HG03095 (cell line): ENCODE measurements at regions not wholly inside any gene's neighbourhood (a gene's known extent, or its start where the extent isn't known, plus 50 kb on each side); places are given as distances from the start of the nearest gene placed in this dataset.

Experiments used
- ATAC-seq: cut with Tn5 transposase; IDR thresholded peaks from one replicate; pipeline ENCODE4 v1.9.1; 2021; ENCODE audit warnings: moderate library complexity; ENCODE audit not compliant: unreplicated experiment

DNA sequence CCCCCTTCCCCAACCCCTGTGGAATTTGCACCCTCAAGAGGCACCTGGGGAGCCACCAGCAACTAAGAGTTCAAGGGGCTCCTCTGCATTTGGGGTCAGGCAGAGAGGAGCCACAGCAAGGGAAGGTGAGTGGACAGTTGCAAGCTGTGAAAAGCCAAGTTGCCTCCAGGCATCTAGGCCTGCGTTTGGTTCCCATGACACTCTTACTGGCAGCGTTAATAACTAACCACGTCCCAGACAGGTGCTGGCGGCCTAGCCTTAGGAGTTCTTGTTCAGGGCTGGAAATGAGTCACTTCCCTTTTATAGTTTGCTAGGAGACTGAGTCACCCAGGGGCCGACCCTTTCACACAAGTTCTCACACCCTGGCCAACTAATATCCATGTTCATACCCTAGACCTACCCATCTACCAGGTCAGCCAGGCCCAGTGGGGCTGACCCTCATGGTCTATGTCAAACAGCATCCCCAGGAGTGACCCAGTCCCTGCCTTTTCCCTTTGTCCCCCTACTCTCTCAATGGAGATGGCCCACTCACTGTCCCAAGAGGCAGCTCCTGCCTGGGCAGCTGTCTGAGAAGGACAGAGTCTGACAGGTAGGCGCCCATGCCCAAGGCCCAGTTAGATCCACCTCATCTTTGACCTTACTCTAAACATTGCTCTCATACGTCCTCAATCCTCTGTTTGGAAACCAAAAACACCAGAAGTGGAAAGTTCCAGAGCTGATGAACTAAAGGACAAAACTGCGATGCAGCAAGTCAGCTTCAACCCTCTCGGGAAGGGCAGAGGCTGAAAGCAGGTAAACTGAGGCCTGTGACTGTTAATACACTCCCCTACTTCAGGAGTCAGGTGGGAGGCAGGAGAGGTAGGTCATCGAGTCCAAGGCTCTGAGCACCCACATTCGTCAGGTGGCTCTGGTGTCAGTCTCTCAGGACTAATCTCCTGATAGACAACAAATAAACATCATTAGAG lies 300.6 kb downstream of the SOX9 start:
- ATAC-seq: peak; percentile 44

DNA sequence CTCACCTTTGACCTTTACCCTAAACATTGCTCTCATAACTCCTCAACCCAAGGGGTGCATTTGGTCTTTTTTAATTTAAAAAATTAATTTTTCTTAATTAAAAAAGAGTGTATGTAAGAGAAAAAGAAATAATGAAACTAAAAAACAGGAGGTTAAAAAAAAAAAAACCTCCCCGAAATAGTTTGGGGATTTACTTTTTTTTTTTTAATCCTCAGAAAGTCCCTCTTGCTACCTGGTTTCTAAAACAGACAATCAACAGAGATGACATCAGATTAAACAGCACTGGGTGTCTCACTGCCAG lies 301.3 kb downstream of the SOX9 start:
- ATAC-seq: no peak

DNA sequence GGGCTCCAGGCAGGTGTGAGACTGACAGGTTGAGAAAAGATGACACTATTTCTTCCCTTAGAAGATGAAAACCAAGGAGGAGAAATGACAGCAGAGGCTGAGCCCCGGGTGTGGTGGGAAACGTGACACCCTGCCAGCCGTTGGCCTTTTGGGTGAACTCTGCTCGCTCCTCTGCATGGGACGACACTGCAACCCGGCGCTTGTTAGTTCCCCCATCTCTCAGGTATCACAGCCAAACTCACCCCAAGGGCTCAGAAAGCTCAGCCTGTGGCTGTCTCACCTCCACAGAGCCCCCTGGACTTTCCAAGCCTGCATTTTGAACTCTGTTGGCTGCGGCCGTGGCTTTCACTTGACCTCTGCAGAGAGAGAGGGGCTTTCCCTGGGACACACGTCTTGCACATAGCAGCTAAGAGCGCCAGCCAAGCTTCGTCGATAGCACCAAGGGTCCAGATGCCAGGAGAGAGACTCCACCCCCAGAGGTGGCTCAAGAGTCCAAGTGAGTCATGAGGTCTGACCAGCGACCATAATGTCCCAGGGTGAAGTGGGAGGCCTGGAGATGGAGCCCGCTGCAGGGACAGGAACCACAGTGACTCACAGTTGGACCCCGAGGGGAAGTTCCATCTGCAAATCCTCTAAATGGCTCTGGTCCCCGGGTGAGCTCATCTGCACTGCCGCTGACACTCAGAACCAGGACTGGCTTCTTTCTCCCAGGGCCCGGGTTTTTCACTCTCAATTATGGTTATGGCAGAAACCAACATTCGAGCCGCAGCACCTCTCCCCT lies 301.9 kb downstream of the SOX9 start:
- peak; percentile 39 for ATAC-seq

DNA sequence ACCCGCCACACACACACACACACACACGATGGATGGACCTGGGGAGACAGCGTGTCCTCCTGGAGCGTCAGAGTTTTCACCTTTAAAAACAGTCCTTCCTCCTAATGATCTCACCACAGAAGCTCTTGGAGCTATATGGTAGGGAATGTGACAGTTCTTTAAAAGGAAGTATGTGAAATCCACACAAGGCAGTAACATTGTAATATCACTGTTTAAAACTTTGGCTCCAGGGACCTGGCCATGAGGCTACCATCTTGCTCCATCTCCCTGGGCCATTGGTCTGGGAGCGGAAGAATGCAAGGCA lies 302.4 kb downstream of the SOX9 start:
- ATAC-seq: no peak

DNA sequence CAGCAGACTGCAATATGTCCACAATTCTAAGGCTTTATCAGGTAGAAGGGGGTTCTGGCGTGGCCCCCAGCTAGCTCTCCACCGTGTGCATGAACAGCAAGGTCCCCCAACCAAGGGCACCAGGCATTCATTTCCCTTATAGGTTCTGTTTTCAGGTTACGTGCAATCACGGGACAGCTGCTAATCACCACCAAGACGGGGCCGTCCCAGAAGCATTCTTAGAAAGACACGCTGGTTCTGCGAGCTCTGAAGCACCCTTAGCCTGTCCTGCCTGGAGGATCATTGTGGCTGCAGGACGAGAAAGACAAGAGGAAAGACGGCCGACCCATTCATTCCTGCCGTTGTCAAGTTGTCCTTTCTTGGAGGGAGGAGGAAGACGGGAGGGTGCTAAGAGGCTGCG lies 302.9 kb downstream of the SOX9 start:
- no peak for ATAC-seq

DNA sequence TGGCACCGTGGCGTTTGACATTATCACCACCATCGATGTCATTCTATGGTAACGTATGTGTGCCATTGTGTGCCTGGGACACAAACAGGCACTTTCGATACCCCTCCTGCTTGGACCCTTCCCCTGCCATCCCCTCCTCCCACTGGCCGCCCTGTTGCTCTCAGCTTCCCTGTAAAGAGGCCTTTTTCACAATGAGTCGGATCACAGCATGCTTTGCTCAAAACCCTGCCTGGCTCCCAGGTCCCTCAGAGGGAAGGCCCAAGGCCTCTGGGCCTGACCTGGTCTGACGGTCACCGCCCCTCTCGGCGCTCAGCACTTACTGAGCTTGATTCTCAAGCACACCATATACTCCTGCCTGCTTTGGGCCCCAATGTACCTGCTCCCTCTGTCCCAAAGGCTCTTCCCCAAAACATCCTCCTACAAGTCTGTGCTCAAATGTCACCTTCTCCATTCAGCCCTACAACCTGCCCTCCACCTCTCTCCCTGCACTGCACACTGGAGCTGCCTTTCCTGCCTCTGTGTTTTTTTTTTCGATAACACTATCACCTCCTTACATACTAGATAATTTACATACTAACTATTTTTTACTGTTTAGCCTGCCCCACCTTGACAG lies 303.8 kb downstream of the SOX9 start:
- ATAC-seq: no peak

DNA sequence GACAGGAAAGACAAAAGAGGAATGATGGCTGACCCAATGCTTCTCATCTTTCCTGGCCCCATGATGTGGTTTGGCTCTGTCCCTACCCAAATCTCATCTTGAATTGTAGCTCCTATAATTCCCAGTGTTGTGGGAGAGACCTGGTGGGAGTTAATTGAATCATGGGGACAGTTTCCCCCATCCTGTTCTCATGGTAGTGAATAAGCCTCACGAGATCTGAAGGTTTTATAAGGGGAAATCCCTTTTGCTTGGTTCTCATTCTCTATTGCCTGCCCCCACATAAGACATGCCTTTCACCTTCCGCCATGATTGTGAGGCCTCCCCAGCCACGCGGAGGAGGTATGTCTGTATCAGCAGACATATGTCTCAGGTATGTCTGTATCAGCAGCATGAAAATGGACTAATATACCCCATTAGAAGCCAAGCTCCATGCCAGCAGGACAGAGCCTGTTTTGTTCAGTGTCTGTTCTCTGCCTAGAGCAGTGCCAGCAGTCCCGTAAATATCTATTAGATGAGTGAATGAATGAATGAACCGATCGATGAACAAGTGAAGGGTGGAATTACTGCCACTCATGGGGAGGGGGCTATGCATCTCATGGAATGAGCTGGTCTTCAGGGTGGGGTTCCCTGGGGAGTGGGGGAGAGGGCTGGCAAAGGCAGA lies 304.4 kb downstream of the SOX9 start:
- no peak for ATAC-seq

DNA sequence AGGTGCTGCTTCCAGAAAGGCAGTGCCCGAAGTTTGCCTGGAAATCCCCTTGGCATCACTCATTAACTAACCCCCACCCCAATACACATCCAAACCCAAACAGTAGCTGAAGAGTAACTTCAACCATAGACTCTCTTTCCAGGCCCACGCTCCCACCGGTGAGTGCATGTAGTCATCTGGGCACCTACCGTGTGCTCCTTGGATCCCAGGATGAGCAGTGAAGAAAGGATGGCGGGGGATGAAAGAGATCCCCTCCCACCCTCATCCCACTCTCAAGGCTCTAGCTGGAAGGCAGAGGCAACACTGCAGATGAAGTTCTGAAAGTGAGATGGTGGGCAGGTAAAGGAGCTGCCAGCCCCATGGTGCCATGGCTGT lies 305.0 kb downstream of the SOX9 start:
- no peak for ATAC-seq

DNA sequence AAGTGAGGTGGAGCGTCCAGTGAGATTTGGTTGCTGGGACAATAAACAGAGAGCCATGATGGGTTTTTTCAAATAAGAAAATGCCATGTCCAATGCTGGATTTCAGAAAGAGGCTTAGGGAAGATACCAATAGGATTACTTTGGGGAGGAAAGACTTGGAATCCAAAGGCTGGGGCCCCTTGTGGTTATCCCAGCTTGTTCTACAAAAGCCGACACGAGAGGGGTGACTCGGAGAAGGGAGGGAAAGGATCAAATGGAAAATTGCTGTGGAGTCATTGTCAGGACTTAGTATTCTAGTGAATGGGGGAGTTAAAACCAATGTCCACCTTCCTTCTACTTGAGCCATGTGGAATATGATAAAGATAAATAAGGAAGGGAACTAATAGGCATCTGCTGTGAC lies 305.5 kb downstream of the SOX9 start:
- no peak for ATAC-seq

DNA sequence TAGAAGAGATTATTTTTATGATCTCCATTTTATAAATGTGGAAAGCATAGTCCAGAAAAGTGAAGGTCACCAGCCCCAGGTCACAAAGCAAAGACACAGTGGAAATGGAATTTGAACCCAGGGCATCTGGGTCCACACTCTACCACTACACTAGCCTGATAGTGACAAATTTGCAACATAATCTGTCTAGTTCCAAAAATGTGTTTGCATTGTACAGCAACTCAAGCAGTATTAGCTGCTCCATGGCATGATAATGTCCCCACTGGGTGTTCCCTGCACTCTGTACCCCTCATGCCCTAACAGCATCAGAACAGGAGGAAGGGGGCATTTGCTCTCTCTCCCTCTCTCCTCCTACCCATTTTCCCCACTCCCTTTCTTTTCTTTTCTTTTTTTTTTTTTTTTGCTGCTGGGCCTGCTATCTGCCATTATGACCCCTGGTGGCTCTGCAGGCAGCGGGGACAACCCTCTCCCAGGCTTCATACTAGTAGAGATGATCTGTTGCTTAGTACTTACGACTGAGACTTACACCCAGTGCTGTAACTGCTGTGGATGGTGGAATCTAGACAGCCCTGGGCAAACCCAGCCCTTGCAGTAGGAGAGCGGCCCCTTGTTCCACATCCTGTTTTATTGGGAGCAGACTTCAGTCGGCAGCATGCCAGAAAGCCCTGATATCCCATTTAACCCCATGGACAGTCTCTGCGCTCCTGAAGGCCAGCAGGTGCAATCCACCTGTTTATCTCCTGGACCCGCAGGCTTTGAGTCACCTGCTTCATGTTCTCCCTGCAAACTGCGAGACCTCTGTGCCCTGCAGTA lies 306.3 kb downstream of the SOX9 start:
- ATAC-seq: no peak

DNA sequence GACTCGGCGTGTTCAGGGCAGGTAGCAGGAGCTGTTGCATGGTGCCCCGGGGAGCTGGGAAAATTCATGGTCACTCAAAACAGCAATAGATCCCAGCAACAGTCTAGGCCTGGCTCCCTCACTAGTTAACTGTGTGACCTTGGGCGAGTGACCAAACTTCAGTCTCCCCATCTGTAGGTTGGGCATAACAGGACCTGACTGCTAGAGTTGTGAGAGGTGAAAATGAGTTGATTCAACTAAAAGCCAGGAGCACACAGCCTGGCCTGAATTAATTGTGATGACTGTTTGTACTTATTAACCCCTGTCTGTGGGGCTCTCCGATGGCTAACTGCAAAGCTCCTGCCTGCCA lies 306.9 kb downstream of the SOX9 start:
- no peak for ATAC-seq

DNA sequence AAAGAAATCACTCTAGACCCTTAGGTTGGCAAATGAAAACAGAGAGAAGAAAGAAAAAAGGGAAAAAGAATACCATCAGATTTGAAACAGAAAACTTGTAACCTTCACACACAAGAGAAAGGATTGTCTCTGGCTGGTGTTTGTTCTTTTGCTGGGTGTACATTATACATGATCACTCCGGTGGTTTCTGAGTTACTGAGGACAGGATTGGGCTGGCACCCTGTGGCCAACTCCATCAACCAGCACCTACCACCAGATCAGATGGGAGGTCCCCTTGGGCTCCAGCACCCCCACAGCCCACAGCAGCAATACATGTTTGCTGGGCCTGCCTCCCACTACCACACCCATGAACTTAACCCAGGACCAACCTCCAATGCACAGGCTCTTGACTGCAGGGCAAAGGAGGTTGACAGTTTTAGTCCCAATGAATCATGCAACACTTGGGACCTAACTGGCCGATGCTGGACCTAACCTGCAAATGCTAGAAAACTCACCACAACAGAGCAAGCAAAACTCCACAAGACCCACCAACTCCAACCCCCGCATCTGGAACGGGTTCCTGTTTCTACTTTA lies 308.3 kb downstream of the SOX9 start:
- ATAC-seq: no peak

DNA sequence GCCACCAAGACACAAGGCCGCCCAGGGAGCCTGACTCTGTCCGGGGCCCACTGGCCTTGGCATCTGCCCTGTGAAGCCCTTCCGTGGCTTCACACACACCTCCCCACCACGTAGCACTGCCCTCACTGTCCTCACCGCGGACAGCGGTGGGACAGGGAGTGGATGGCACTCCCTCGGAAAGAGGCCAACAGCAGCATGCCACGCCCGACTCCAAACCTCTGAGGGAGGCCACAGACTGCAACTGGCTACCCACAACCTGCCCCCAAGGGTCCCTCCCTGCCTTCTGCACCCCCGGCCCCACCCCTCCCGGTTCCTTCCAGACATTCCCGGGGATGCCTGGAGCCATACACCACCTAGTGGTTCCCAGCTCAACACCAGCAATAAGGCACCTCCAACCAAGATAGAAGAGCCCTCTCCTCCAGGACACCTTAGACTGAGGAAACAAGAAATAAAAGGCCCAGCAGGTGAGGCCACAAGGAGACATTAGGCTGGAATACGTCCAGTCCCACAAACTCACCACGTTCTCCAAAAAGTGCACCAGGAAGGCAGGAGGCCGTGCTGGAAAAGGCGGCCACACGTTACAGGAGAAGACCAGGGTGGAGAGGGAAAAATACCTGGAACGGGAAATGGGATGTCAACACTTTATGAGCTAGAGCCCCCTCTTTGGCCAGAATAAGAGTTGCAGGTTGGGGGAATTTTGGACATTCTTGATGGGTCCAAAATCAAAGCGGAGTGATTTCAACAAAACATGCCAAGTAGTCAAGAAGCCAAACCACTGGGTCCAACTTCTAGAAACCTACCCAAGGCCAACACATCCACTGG lies 310.0 kb downstream of the SOX9 start:
- no peak for ATAC-seq

DNA sequence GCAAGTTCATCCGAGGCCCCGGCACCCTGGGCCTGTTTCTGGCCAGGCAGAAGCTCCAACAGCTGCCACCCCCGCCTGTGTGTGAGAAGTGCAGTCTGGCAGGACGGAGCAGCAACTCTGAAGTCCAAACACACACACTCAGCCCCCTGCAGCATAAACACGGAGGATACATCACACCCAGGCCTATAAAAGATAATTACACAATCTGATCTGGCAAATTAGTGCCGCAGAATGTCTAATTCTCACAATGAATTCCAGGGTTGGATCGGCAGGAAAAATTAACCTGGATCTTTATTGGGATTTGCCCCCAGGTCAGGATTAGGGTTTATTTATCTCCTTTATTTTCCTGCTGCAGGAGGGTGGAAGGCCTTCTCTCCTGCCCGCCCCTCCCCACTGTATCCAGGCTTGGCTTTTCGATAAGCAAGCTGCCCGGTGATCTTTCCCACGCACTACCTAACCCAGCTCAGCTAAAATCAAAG lies 311.4 kb downstream of the SOX9 start:
- no peak for ATAC-seq

DNA sequence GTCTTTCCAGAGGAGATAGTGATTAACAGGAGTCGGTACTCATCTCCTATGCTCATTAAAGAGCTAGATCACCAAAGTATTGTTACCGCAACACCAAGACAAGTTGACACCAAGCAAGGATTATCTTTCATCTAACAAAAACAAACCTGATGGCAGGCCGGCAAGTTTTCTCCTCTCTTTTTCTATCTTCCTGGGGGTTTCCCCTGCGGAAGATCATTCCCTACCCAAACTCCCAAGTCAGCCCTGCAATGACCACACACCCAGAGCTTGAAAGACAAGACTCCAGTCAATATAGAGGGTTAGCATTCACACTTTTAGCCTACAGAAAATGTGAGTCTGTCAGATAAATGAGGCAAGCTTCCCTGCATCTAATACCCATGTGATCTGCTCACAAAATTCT lies 312.1 kb downstream of the SOX9 start:
- no peak for ATAC-seq

DNA sequence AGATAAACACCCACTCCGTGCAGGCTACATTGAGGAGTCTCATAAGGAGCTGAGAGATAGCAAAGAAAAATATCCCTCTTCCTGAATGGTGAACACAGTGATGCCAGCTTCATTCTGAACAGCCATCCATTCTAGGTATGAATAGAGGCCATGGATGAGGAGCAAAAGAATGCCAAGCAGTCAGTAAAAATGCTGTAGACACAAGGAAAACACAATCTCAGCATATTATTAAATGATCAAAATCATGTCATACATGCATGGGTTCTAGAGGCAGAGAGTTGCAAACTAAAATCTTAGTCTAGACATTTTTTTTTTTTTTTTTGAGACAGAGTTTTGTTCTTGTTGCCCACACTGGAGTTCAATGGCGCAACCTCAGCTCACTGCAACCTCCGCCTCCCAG lies 313.0 kb downstream of the SOX9 start:
- ATAC-seq: no peak

DNA sequence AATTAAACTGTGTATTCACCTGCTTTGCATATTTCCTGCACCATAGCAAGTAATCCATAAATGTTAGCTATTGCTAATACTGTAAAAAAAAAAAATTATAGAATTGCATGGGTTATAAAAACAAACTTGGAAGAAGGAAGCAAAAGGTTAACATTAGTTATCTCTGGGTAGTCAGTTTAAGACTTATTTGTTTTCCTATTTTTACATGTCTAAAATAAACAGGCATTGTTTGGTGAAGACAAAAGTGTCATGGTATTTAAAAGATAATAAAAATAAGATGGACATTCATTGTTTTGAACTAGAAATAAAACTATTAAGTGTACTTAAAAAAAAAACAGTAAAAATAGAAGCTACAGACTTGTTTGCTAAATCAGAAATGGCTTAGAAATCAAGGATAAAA lies 313.8 kb downstream of the SOX9 start:
- no peak for ATAC-seq

DNA sequence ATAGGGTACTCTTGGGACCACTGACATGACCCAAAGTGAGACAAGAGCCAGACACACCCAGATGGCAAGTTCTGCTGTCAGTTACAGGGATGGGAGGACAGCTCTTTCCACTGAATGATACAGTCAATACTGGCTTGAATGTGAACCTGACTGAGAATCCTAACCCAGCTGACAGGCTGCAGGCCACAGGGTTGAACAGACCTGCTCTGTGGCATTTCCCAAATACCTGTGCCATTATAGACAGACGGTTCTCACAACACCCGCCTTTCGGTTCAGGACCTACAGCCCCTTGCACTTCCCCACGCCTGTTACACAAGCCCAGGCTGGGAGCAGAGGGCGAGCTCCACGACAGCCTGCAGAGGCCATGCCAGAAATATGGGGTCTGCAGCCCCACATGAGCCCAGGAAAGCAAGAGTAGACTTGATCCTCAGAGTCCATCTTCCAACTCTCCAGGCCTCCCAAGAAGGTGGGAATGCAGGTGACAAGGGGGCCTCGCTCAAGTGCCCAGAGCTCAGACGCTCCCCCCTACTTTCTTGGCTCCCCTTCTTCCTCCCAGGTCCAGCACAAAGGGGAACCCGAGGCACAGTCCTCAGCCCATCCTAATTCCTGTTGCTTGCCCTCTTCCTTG lies 314.3 kb downstream of the SOX9 start:
- no peak for ATAC-seq

DNA sequence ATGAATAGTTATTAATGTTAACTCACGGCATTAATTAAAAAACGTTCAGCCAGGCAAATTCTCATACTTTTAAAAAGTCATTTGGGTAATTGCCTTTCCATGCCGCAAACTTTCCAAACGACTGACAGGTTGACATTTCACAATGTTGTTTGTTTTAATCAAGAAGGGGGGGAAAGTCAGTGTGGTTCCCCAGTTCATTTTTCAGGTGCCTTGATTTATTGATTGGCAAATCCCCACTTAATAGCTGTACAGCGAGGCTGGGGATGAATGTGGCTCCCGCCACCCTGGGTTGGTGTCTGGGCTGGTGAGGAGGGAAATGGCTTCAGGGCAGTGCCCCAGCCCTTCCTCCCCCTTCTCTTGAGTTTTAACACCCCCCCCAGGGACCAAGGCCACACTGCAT lies 318.0 kb downstream of the SOX9 start:
- no peak for ATAC-seq
